ENCODE measurements at regions not wholly inside any gene's neighbourhood (a gene's known extent, or its start where the extent isn't known, plus 50 kb on each side); places are given as distances from the start of the nearest gene placed in this dataset.
A peak's percentile ranks its signal among the peaks of the same experiment; 100 is the strongest.

GRCh38 chr6:120237221-120237620 lies 887.7 kb upstream of the MAN1A1 start:
- DNase-seq (ENCODE audit: low read depth): no peak

- no peak for DNase-seq (ENCODE audit: low read depth)
Measured at GRCh38 chr6:120230008-120230407, 880.4 kb upstream of the MAN1A1 start.

DNA sequence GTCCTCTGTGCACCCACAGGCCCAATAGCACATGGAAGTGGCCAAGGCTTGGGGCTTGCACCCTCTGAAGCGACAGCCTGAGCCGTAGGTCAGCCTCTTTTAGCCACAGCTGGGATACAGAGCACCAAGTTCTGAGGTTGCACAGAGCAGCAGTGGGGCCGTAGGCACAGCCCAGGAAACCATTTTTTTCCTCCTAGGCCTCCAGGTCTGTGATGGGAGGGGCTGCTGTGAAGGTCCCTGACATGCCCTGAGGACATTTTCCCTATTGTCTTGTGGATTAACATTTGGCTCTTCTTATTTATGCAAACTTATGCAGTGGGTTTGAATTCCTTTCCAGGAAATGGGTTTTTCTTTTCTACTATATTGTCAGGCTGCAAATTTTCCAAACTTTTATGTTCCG lies 878.7 kb upstream of the MAN1A1 start:
- peak; percentile 8 for DNase-seq (ENCODE audit: low read depth)

GRCh38 chr6:120219339-120219738 lies 869.8 kb upstream of the MAN1A1 start:
- DNase-seq (ENCODE audit: low read depth): no peak

- DNase-seq (ENCODE audit: low read depth): no peak
Measured at GRCh38 chr6:120214088-120214499, 864.5 kb upstream of the MAN1A1 start.

- peak; percentile 46 for DNase-seq (ENCODE audit: low read depth)
Measured at GRCh38 chr6:120211955-120212792, 862.6 kb upstream of the MAN1A1 start.

GRCh38 chr6:120202878-120203277 lies 853.3 kb upstream of the MAN1A1 start:
- DNase-seq (ENCODE audit: low read depth): no peak

DNA sequence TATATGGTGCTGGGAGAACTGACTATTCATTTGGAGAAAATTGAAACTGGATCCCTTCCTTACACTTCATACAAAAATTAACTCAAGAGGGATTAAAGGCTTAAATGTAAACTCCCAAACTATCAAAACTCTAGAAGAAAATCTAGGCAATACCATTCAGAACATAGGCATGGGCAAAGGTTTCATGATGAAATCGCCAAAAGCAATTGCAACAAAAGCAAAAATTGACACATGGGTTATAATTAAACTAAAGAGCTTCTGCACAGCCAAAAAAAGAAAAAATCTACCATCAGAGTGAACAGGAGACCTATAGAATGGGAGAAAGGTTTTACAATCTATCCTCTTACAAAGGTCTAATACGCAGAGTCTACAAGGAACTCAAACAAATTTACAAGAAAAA lies 851.3 kb upstream of the MAN1A1 start:
- DNase-seq (ENCODE audit: low read depth): no peak

- peak; percentile 72 for DNase-seq (ENCODE audit: low read depth)
Measured at GRCh38 chr6:120198033-120198432, 848.5 kb upstream of the MAN1A1 start.

DNA sequence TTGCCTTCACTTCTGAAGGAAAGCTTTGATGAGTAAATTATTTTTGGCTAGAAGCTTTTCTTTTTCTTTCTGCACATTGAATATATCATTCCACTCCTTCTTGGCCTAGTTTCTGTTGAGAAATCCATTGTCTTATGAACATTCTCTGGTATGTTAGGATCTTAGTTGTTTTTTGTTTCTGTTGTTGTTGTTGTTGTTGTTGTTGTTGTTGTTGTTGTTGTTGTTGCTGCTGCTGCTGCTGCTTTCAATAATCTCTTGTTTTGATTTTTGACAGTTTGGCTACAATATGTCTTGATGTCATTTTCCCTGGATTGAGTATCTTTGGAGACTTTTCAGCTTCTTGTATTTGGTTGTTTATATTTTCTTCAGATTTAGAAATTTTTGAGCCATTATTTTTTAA lies 836.5 kb upstream of the MAN1A1 start:
- DNase-seq (ENCODE audit: low read depth): no peak

GRCh38 chr6:120173250-120173649 lies 823.7 kb upstream of the MAN1A1 start:
- DNase-seq (ENCODE audit: low read depth): peak; percentile 50

DNA sequence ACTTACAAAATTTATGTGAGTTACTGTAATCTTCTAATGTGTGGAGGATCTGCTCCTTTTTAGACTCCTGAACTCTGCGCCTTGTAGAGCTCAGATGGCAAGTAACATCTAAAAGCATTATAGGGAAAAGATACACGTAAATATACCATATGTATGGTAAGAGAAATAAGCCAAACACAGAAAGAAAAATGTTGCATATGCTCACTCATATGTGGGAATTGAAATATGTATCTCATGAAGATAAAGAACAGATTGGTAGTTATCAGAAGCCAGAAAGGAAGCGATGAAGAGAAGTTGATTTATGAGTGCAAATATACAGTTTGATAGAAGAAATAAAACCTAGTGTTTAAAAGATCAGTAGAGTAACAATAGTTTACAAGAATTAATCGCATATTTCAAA lies 815.0 kb upstream of the MAN1A1 start:
- no peak for DNase-seq (ENCODE audit: low read depth)

DNA sequence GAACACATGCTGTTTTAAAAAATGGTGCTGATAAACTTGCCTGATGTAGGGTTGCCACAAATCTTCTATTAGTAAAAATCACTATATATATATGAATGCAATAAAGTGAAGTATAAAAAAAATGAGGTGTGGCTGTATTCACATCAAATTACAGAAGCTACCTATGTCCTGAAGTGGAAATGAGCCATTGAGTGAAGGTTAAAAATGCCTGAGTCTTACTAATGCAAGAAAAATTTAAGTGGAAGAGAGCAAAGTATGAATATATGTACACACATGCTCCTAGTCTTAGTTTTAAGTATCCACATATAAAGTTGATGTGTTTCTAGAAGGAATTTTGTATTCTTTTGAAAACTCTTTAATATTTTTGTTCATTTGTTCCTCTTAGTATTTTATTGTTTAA lies 808.3 kb upstream of the MAN1A1 start:
- no peak for DNase-seq (ENCODE audit: low read depth)

DNA sequence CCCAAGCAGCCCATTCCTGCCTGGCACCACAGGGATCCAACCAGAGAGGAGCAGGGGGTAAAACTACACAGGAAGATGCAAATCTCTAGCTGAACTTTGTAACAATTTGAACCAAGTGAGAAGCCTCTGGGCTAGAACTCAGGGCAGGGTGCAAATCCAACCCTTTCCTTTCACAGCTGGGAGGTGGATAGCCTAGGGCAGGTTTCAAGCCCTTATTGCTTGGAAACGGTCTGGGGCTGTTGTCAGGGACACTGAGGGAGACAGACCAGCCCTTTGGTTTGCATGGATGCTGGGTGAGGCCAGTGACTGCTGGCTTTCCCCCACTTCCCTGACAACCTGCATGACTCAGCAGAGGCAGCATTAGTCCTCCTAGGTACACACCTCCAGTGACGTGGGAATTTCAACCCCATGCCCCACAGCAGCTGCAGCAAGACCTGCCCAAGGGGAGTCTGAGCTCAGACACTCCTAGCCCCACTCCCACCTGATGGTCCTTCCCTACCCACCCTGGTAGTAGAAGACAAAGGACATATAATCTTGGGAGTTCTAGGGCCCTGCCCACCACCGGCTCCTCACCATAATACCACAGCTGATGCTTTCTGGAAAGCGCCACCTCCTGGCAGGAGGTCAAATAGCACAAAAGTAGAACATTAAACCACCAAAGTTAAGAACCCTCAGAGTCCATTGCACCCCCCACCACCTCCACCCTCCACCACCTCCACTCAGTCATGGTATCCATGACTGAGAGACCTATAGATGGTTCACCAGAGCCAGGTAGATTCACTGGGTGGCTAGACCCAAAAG lies 797.7 kb upstream of the MAN1A1 start:
- peak; percentile 23 for DNase-seq (ENCODE audit: low read depth)

DNA sequence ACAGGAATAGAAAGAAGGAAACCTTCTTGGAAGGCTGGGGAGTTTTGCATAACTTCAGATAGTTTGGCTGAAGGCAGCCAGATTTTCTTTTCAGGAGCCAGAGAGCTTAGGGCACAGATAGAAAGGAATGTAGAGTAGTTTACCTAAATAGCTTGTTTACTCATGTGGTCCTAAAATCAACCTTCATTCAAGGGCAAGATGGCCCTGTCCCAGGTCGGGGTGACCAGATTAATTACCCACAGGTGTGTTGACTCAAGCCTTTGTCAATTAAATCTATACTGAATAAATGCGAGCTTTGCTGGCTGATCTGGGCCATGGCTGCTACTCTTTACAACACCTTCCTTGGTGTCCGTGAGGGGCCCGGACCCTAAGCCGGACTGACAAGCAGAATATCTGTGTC lies 792.0 kb upstream of the MAN1A1 start:
- DNase-seq (ENCODE audit: low read depth): no peak

DNA sequence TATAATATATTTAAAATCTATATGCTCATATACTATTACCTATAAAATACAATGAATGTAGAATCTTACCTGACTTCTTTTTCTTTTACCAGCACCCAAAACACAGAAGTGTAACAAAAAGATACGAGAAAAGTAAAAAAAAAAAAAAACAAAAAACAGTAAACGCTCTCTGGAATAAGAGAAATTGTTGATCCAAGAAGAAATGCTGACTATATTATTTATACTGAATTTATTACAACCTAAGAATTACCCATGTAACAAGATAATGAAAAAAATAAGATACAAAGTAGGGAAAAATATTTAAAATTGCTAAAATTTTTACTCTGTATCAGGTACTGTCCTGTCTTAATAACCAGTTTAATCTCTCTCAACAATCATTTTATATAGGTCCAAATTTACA lies 787.9 kb upstream of the MAN1A1 start:
- DNase-seq (ENCODE audit: low read depth): no peak

- no peak for DNase-seq (ENCODE audit: low read depth)
Measured at GRCh38 chr6:120129228-120129627, 779.7 kb upstream of the MAN1A1 start.

- DNase-seq (ENCODE audit: low read depth): peak; percentile 2
Measured at GRCh38 chr6:120122401-120122800, 772.8 kb upstream of the MAN1A1 start.

DNA sequence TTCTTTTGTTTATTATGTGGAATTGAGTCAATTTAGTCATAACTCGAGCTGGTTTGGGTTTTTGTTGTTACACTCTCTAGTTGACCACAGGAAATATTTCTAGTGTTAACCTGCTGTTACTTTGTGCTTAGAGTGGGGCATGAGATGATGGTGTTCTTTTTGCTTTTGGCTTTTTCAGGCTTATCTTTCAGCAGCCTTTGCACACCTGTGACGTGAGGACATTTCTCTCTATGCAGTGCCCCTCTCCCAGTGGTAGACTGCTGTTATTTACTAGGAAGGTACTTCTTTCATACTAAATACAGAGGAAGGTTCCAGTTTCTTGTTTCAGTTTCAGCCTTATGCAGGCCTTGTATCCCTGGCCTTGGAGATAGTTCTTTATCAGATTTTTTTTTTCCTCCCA lies 766.8 kb upstream of the MAN1A1 start:
- DNase-seq (ENCODE audit: low read depth): peak; percentile 5

- no peak for DNase-seq (ENCODE audit: low read depth)
Measured at GRCh38 chr6:120112980-120113379, 763.4 kb upstream of the MAN1A1 start.

- no peak for DNase-seq (ENCODE audit: low read depth)
Measured at GRCh38 chr6:120111001-120111400, 761.4 kb upstream of the MAN1A1 start.

- peak; percentile 18 for DNase-seq (ENCODE audit: low read depth)
Measured at GRCh38 chr6:120108061-120108795, 758.7 kb upstream of the MAN1A1 start.

All from M059J (cell line).